GM12878 (cell line): ENCODE measurements at regions not wholly inside any gene's neighbourhood (a gene's known extent, or its start where the extent isn't known, plus 50 kb on each side); places are given as distances from the start of the nearest gene placed in this dataset.

Experiments used
- ATF7 ChIP-seq: fragments of 450-650 bp; IDR thresholded peaks from 2 replicates; pipeline ENCODE4 v1.6.1; 2016; ENCODE audit warnings: low read depth, mild to moderate bottlenecking
- NFYA ChIP-seq: IDR thresholded peaks from 2 replicates; pipeline ENCODE4 v1.6.1; 2011; ENCODE audit warnings: low read depth, mild to moderate bottlenecking, low read length, improper control_type of control experiment, borderline replicate concordance
- SUZ12 ChIP-seq: fragments of 200-600 bp; sonication (generic); IDR thresholded peaks from one replicate; pipeline ENCODE4 v1.6.1; 2018; ENCODE audit warnings: antibody characterized with exemption, mild to moderate bottlenecking; ENCODE audit not compliant: unreplicated experiment
- TF ChIP-seq, protein P1 (sequence below): fragments of 450-650 bp; IDR thresholded peaks from 2 replicates; pipeline ENCODE4 v1.6.1; 2018; ENCODE audit warnings: borderline replicate concordance, mild to moderate bottlenecking; ENCODE audit not compliant: partially characterized antibody
- TF ChIP-seq, protein P2 (sequence below): fragments of 450-650 bp; IDR thresholded peaks from 2 replicates; pipeline ENCODE4 v1.6.1; 2017; ENCODE audit warnings: mild to moderate bottlenecking, moderate library complexity
- TF ChIP-seq, protein P3 (sequence below): IDR thresholded peaks from 2 replicates; pipeline ENCODE4 v1.6.1; 2011; ENCODE audit warnings: low read depth, mild to moderate bottlenecking, low read length, moderate library complexity, borderline replicate concordance; ENCODE audit errors: extremely low read depth

DNA sequence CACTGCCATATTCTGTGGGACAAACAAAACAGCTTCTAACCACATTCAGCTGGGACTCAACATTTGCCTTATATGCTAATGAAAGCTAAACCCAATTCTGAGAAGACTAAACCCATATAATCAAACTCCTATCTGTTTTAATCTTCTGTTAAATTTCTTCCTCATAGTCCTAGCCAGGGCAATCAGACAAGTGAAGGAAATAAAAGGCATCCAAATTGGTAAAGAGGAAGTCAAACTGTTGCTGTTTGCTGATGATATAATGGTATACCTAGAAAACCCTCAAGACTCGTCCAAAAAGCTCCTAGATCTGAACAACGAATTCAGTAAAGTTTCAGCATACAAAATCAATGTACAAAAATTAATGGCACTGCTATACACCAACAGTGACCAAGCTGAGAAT is 157.1 kb downstream of the PHLDA1 start (continued):
- TF ChIP-seq, protein P1, sequence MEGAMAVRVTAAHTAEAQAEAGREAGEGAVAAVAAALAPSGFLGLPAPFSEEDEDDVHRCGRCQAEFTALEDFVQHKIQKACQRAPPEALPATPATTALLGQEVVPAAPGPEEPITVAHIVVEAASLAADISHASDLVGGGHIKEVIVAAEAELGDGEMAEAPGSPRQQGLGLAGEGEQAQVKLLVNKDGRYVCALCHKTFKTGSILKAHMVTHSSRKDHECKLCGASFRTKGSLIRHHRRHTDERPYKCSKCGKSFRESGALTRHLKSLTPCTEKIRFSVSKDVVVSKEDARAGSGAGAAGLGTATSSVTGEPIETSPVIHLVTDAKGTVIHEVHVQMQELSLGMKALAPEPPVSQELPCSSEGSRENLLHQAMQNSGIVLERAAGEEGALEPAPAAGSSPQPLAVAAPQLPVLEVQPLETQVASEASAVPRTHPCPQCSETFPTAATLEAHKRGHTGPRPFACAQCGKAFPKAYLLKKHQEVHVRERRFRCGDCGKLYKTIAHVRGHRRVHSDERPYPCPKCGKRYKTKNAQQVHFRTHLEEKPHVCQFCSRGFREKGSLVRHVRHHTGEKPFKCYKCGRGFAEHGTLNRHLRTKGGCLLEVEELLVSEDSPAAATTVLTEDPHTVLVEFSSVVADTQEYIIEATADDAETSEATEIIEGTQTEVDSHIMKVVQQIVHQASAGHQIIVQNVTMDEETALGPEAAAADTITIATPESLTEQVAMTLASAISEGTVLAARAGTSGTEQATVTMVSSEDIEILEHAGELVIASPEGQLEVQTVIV, result no peak
- TF ChIP-seq, protein P2, sequence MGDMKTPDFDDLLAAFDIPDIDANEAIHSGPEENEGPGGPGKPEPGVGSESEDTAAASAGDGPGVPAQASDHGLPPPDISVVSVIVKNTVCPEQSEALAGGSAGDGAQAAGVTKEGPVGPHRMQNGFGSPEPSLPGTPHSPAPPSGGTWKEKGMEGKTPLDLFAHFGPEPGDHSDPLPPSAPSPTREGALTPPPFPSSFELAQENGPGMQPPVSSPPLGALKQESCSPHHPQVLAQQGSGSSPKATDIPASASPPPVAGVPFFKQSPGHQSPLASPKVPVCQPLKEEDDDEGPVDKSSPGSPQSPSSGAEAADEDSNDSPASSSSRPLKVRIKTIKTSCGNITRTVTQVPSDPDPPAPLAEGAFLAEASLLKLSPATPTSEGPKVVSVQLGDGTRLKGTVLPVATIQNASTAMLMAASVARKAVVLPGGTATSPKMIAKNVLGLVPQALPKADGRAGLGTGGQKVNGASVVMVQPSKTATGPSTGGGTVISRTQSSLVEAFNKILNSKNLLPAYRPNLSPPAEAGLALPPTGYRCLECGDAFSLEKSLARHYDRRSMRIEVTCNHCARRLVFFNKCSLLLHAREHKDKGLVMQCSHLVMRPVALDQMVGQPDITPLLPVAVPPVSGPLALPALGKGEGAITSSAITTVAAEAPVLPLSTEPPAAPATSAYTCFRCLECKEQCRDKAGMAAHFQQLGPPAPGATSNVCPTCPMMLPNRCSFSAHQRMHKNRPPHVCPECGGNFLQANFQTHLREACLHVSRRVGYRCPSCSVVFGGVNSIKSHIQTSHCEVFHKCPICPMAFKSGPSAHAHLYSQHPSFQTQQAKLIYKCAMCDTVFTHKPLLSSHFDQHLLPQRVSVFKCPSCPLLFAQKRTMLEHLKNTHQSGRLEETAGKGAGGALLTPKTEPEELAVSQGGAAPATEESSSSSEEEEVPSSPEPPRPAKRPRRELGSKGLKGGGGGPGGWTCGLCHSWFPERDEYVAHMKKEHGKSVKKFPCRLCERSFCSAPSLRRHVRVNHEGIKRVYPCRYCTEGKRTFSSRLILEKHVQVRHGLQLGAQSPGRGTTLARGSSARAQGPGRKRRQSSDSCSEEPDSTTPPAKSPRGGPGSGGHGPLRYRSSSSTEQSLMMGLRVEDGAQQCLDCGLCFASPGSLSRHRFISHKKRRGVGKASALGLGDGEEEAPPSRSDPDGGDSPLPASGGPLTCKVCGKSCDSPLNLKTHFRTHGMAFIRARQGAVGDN, result no peak
- TF ChIP-seq SUZ12, result no peak
- TF ChIP-seq, protein P3, sequence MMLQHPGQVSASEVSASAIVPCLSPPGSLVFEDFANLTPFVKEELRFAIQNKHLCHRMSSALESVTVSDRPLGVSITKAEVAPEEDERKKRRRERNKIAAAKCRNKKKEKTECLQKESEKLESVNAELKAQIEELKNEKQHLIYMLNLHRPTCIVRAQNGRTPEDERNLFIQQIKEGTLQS, result no peak
- no peak for TF ChIP-seq ATF7
- no peak for TF ChIP-seq NFYA
